Loucy (cell line): ENCODE measurements at regions not wholly inside any gene's neighbourhood (a gene's known extent, or its start where the extent isn't known, plus 50 kb on each side); places are given as distances from the start of the nearest gene placed in this dataset.

Source experiments
- CTCF ChIP-seq: fragments of 200-600 bp; sonication (generic); conservative IDR thresholded peaks from 2 replicates; pipeline ENCODE4 v1.5.1; 2014; ENCODE audit warnings: mild to moderate bottlenecking, antibody characterized with exemption, low read length
- EZH2phosphoT487 ChIP-seq: fragments of 200-600 bp; IDR thresholded peaks from 2 replicates; pipeline ENCODE4 v1.6.1; 2018; ENCODE audit warnings: antibody characterized with exemption, mild to moderate bottlenecking, moderate library complexity, borderline replicate concordance

GRCh38 chr5:68356623-68357022 lies 141.1 kb downstream of the PIK3R1 start:
- TF ChIP-seq CTCF (no peak), EZH2phosphoT487 (no peak)
